ENCODE measurements at regions not wholly inside any gene's neighbourhood (a gene's known extent, or its start where the extent isn't known, plus 50 kb on each side); places are given as distances from the start of the nearest gene placed in this dataset.
"Not testable (repeated sequence)": the region's sequence is repeated elsewhere in the genome, so short reads cannot be mapped to it uniquely, and the experiment has no call there.

- no peak for DNase-seq
These were observed 134.8 kb upstream of the KIF26B start for GRCh38 chr1:245019910-245020486.

- no peak for DNase-seq
These were observed 138.1 kb upstream of the KIF26B start for GRCh38 chr1:245016700-245017099.

GRCh38 chr1:245015031-245015430, 139.8 kb upstream of the KIF26B start:
- DNase-seq = no peak

- no peak for DNase-seq
These were observed 140.3 kb upstream of the KIF26B start for GRCh38 chr1:245014247-245015029.

- DNase-seq = no peak
These were observed 144.7 kb upstream of the KIF26B start for GRCh38 chr1:245010018-245010614.

GRCh38 chr1:245008761-245009160, 144.4 kb upstream of the HNRNPU start:
- DNase-seq = no peak

- no peak for DNase-seq
These were observed 143.5 kb upstream of the HNRNPU start for GRCh38 chr1:245007852-245008251.

- no peak for DNase-seq
These were observed 138.9 kb upstream of the HNRNPU start for GRCh38 chr1:245003246-245003645.

- DNase-seq = no peak
These were observed 136.9 kb upstream of the HNRNPU start for GRCh38 chr1:245001252-245001651.

GRCh38 chr1:245000872-245001188, 136.5 kb upstream of the HNRNPU start:
- DNase-seq = no peak

GRCh38 chr1:244999644-245000043, 135.3 kb upstream of the HNRNPU start:
- DNase-seq = not testable (repeated sequence)

- DNase-seq = no peak
These were observed 134.5 kb upstream of the HNRNPU start for GRCh38 chr1:244998717-244999346.

- DNase-seq = no peak
These were observed 131.5 kb upstream of the HNRNPU start for GRCh38 chr1:244995602-244996400.

- DNase-seq = no peak
These were observed 128.5 kb upstream of the HNRNPU start for GRCh38 chr1:244992833-244993232.

- DNase-seq = no peak
These were observed 125.5 kb upstream of the HNRNPU start for GRCh38 chr1:244989813-244990212.

GRCh38 chr1:244988521-244988920, 124.2 kb upstream of the HNRNPU start:
- no peak for DNase-seq

- no peak for DNase-seq
These were observed 116.3 kb upstream of the HNRNPU start for GRCh38 chr1:244980605-244981004.

GRCh38 chr1:244974550-244974949, 110.2 kb upstream of the HNRNPU start:
- DNase-seq = no peak

GRCh38 chr1:244974106-244974505, 109.8 kb upstream of the HNRNPU start:
- DNase-seq = no peak

GRCh38 chr1:244971552-244972216, 107.3 kb upstream of the HNRNPU start:
- no peak for DNase-seq

- peak; percentile 68 for DNase-seq
These were observed 106.6 kb upstream of the HNRNPU start for GRCh38 chr1:244970744-244971551.
